Dermis microvascular lymphatic vessel endothelial cell (primary cell): ENCODE measurements at regions not wholly inside any gene's neighbourhood (a gene's known extent, or its start where the extent isn't known, plus 50 kb on each side); places are given as distances from the start of the nearest gene placed in this dataset.
"Not testable (repeated sequence)": the region's sequence is repeated elsewhere in the genome, so short reads cannot be mapped to it uniquely, and the experiment has no call there.

Experiments
- DNase-seq, 2 donors: peaks; one replicate each; pipeline versions ENCODE4 v3.0.0 to v3.0.0-alpha.2; 2010; ENCODE audit warnings: low read depth in 2 of 2

DNA sequence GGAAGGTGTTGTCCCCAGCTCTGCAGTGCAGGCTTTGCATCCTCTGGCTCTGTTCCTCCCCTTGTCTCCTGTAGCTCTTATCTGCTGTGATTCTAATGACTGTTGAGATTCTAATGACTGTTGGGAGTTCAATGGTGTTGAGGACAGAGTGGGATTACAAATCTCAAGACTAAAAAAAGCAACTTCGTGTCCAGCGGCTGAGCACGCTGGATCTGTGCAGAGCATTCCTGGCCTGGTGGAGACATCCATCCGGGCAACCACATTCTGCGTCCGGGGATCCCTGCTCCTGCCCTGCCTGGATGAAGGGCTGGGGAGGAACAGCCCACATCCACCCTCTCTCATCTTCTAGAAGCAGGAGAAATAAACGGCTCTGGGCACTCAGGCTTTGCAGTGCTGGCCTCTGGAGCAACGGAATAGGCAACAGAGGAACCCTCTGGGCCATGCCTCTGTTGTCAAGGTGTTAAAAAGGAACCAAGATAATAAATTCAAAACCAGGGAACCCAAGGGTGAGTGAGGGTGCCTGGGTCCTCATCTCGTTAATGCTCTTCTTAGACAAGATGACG is 106.7 kb upstream of the ASB18 start:
- no peak for DNase-seq

DNA sequence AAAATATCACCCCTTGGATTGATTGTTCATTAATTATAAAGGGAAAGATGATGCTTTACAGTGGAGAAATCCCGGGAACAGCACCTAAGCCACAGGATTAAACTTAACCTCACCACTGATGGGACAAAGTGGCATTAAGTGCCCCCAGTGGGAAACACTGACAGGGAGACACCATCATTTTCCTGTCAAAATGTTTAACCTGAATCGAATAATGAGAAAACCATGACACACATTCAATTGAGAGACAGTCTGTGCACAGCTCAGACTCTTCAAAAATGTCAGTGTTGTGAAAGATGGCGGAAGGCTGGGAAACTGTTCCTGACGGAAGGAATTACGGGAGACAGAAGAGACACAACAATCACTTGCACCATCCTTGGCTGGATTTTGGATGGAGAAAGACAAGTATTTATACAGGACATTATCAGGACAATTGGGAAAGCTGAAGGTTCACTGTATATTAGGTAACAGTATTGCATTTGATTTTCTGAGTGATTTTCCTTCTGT is 111.8 kb upstream of the ASB18 start:
- DNase-seq = no peak

DNA sequence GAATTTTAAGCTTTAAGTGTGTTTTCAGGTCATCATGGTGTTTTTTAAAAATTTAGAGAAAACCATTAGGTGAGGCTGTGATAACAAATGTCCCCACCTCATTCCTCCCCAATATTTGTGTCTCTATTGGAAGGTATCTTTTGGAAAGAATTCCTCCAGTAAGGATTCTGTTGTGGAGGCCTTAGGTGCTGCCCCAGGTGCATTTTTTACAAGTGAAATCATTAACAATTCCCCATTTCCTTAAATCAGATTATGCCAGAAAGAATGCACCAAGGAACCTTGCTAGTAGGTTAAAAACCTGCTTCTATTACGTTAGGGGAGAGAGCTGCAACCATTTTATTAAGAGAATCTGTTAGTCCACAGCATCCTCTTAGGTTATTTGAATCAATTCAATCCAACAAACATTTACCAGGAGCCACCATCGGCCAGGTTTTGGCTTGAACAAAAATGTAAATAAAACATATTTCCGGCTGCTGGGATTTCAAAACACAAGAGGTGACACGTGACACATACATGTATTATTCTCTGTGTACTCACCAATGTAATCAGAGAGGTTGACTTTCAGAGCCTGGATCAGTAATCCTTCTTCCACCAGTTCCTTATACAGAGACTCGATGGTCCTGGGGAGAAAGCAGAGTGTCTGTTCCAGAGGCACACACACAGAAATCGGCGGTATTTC is 112.5 kb upstream of the ASB18 start:
- no peak for DNase-seq

DNA sequence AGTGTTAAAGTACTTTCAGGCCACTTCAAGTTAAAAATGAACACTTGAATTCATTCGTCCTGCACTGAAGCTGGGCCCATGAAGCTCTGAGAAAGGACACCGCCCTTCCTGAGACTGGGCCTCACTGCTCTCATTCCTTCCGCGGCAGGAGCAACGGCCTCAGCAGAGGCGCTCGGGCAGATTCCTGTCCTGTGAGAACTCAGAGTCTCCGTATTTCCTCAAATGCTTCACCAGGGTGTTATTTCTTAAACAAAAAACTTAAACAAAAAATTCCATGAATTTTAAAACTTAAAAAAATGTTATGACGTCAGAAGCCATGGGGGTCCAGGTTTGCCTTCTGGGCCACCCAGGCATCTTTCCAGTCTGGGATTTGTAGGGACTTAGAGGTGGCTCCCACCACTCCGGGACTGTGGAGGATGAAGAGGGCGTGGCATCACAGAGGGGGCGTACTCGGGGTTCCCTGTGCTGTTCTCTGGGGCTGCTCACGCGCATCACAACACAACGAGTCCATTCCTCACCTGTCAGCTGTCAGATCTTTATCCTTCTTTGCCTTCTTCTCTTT is 115.9 kb upstream of the ASB18 start:
- DNase-seq = no peak

DNA sequence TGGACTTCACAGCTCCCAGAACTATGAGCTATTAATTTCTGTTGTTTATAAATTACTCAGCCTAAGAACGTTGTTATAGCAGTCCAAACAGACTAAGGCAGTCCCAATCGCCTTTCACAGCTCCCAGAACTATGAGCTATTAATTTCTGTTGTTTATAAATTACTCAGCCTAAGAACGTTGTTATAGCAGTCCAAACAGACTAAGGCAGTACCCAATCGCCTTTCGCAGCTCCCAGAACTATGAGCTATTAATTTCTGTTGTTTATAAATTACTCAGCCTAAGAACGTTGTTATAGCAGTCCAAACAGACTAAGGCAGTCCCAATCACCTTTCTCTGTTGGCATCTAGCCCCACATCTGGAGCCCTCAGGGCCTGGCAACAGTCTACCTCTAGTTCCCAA is 117.0 kb upstream of the ASB18 start:
- not testable (repeated sequence) for DNase-seq

DNA sequence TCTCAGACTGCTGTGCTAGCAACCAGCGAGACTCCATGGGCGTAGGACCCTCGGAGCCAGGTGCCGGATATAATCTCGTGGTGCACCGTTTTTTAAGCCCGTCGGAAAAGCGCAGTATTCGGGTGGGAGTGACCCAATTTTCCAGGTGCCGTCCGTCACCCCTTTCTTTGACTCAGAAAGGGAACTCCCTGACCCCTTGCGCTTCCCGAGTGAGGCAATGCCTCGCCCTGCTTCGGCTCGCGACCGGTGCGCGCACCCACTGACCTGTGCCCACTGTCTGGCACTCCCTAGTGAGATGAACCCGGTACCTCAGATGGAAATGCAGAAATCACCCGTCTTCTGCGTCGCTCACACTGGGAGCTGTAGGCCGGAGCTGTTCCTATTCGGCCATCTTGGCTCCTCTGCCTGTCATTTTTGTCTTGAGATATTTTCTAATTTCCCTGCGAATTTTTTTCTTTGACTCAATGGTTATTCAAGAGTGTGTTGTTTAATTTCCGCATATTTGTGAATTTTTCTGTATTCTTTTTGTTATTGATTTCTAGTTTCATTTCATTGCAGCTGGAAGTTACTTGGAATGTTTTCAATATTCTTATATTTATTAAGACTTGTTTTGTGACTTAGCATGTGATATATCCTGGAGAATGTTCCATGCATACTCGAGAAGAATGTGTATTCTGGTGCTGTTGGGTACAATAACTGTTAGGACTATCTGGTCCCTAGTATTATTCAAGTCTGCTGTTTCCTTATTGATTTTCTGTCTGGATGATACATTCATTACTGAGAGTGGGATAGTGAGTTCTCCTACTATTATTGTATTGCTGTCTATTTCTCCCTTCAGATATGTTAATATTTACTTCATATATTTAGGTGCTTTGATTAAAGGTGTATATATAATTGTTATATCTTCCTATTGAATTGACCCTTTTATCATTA is 125.3 kb upstream of the ASB18 start:
- not testable (repeated sequence) for DNase-seq

DNA sequence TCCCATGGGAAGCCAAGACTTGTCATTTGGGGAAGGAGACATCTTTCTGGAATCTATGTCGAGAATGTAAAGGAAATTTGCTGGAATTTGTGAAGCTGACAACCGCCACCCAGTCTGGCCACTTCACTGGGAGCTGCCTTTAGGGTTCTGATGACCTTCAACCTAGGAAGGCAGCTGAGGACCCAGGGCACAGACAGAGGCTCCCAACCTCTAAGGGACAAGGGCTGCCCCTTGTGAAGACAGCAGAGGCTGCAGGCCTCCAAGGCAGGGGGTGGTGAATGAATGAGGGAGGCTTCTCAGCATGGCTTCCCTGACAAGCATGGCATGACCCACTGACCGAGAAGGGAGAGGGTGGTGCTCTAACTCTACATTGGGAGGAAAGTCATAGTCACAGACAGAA is 128.9 kb upstream of the ASB18 start:
- no peak for DNase-seq

DNA sequence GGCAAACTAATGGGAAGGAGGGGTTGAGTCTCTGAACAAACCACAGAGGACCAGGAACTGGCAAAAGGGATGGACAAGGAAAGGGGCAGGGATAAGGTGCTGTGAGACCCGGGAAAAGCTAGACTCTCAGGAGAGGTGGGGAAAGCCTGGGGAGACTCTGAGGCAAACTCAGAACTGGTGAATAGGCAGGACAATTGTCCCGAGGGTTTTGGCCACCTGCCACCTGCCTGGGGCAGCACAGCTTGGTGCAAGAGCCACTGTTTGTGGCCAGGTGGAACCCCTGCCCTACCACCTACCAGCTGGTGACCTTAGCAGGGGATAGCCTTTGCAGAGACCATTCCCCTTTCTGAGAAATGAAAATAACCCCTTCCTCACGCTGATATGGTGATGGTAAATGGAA is 129.4 kb upstream of the ASB18 start:
- DNase-seq = no peak

DNA sequence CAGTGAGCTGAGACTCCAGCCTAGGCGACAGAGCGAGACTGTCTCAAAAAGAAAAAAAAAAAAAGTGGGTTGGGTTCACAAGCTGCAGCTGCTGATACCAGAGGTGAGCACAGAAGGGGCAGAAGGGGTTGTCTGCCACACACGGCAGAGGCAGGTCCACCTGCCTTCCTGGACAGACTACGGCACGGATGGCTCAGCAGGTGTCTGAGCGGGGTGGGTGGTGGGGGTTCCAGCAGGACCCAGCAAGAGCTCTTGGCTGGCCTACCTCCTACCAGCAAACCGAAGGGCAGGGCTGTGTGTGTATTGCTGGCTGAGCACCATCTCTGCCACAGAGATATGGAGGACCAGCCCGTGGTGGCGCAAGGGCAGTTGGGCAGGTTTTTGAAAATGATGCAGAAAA is 130.4 kb upstream of the ASB18 start:
- DNase-seq = no peak

DNA sequence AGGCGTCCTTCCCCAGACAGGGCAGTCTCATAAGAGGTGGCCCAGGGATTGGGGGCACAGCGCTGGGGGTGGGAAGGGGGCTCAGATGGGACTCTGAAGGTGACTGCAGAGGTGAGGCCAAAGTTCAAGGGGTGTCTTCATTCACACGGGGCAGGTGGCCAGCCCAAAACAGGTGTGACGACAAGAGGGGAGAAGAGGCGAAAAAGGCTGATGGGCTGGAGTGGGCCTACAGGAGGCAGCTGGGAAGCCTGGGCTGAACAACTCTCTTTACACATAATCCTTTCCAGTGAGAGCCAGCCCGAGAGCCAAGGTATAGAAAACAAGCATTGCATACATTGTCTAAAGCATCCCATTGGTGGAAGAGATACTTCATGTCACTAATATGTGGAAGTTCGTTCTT is 130.9 kb upstream of the ASB18 start:
- no peak for DNase-seq

DNA sequence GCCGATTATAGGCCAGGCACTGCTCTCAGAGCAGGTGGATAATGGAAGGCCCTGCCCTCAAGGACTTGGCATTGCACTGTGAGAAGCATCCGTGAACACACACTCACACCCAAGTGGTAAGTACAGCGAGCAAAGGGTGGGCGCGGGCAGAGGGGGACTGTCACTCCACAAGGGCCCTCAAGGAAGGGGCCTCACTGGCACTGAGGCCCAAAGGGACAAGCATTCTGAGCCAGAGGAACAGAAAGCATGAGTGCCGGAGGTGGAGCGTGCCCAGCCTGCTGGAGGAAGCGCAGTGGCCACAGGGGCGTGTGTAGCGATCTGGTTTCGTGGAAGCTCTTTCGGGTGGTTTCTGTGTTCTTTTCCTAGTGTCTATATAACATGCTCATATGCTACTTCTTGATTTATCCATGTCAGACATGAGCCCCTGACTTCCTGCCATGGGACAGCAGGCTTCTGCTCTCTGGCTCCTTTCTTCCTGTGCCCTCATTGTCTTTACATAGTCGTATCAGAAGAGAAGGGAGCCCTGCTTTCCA is 132.7 kb upstream of the ASB18 start:
- DNase-seq = no peak

DNA sequence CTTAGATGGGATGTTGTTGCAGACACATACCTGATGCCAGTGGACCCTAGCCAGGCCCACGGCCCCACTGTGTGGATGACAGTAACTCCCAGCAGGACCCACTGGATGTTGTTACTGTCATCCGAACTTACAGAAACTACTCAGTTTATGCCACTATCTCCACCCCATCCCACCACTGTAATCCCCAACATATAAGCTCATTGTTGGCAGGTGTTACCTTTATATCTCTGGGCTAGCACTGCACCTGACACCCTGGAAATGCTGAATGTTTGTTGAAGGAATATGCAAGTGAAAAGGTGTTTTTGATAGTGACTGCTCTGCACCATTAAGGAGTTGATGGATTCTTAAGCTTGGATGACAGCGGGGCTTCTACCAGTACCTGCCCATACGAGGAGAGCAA is 133.5 kb upstream of the ASB18 start:
- no peak for DNase-seq

DNA sequence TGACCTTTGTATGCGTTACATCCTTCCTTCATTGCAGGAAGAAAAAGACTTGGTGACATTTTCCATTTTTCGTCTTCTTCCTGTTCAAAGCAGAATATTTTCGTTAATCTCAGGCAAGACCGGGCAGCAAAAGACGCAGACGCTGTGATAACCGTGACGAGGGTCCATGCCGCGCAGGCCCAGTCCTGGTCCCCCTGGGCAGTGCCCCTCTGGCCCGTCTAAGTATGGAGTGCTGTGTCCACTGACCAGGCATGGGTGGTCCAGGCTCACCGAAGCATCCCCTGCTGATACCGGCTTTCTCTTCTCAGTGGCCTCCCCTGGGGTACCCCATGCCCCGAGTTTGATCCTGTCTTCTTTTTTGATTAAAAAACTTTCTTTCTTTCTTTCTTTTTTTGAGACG is 135.2 kb upstream of the ASB18 start:
- no peak for DNase-seq

DNA sequence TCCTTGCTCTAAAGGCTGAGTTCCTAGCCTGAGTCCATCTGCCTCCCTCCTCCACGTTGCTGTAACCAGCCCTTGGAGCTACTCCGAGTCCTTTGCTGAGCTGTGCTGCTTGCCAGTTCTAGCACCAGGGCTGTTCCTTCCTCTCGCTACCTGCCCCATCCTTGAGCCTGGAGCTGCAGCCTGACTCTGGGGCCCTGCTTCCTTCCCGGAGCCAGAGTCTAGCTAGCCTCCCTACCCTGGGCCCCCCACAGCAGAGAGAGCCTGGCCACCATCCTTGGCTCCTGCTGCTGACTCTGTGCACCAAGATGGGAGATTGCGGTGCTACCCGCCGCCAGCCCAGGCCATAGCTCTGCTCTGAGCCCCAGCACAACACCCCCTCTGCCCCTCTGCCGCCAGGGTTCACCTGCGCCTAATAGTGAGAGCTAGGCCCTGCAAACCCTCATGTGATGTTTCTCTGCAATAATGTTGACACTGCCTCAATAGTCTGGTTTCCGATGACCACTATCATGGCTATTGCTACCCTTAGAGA is 135.9 kb upstream of the ASB18 start:
- DNase-seq = no peak

DNA sequence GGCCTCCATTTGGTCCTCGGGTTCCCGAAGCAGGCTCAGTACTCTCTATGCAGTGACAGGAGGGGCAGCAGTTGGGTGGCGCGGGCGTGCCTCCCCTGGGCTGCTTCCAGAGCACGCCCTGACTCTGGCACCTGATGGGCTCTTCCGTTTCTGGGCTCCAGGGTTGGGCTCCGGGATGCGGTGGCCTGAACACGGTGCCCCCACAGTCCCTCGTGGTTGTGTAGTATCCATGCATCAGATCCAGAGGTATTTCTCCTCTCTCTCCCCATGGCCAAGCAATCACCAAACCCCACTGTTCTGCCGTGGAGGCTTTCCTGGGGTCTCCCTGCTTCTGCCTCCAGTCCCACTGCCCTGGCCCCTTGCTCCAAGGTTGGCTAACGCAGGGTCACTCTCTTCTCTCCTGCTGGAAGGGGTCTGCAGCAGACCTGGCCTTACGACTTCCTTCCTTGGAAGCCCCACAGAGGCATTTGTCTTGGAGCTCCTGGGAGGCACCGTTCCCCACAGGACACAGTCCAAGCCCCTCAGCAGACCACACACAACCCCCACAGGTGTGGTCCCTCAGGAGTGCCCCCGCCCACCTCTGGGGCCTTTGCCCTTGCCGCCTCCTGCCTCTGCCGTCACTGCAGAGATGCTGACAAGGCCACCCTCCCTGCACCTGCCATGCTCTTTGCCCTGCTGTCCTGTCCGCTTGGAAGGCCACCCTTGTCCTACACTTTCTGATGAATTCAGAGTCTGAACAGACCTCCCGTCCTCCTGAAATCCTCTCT is 136.6 kb upstream of the ASB18 start:
- DNase-seq = no peak

DNA sequence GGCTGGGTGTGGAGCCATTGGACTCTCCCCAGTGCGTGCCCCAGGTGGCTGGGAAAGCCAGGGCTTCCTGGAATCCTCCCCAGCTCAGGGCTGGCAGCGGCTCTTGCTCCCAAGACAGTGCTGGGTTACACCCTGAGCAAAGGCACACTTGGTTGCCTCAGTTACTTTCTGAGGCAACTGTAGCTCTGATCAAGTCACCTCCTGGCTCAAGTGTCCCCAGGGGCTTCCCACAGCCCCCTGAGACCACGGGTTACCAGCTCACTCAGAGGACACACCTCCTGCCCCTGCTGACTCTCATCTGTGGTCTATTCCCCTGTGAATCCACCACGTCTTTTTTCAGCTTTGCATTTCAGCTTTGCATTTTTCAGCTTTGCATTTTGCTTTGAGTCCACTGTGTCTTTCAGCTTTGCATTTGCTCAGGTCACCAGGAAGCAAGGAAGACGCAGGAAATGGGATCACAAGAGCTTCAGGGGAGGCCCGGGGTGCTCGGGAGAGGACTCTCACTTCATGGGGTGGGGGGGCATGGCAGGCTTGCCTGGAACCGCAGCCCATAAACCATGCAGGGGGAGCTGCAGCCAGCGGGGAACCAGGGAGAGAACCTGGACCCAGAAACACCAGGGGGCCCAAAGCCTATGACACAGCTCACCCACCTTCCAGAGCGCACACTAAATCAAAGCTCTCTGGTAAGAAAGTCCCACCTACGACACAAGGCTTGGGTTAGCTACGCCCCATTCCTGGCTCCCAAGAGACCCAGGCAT is 138.0 kb upstream of the ASB18 start:
- no peak for DNase-seq

DNA sequence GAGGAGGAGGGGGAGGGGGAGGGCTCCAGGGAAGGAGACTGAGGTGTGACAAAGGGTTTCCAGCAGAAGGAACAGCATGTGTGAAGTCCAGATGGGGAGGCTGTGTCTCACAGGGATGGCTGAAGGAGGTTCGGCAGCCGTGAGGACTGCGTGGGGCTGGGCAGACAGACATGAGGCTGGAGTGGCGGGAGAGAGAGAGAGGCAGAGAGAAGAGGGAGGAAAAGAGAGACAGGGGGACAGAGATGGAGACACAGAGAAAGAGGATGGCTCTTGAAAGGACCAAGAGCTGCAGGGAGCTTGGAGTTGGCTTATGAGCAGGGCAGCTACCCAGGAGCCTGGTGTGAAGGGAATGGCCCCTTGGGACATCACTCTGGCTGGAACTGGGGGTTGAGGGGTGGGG is 138.9 kb upstream of the ASB18 start:
- no peak for DNase-seq

DNA sequence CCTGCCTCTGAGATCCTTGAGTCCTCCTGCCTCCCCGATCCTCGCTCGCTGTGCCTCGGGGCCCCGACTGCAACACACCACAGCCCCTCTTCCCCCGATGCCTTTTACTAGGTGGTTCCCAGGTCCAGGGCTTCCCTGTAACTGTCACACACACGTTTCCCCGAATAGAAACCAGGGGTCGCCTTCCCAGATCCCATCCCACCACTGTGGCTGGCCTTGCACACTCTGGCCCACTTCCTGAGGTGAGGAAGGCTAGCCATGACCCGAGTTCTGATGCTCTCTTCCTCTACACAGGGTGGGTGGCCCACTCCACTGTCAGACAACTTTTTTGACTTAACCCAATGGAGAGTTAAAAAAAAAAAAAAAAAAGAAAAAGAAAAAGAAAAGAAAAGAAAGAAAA is 139.6 kb upstream of the ASB18 start:
- no peak for DNase-seq

DNA sequence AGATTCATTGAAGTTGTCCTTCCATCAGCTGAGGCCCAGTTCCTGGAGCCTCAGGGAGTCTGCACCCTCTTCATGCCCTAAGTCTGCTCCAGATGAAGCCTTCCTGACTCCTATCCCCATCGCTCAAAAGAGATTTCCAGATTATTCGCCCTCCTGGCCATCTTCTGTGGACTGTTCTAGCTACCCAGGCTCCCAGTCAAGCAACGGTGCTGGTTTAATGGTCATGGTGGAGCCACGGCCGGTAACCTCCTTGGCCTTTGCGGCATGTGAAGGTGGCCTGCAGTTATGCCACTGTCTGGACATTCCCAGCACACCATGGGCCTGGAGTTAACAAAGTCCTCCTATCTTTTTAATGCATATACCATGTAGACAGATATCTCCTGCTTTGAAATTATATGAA is 140.1 kb upstream of the ASB18 start:
- no peak for DNase-seq

DNA sequence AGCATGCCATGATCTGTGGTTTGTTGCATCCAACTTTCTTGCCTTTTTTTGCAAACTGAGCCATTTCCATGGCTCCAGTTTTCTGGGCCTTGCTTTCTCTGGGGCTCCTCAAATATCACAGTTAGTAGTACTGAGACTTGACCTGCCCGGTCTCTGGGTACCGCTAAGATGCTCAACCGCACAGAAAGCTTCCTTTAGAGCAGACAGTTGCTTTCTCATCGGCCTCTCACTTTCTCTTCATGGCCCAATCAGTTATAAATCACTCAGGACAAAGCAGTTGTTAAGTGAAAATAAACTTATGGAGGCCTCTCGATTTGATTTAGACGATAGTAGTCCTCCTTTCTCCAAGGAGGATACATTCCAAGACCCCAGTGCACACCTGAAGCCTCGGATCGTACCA is 141.2 kb upstream of the ASB18 start:
- no peak for DNase-seq
